Activated CD4-positive, alpha-beta T cell treated with anti-CD3 and anti-CD28 coated beads, Interleukin-2, amount 50 U/mL, for 4 hours (primary cell): ENCODE measurements at regions not wholly inside any gene's neighbourhood (a gene's known extent, or its start where the extent isn't known, plus 50 kb on each side); places are given as distances from the start of the nearest gene placed in this dataset.
"Not testable (repeated sequence)": the region's sequence is repeated elsewhere in the genome, so short reads cannot be mapped to it uniquely, and the experiment has no call there.

Experiments used
- DNase-seq, 2 experiments: peaks; one replicate each; pipeline ENCODE4 v3.0.0-alpha.2; 2020

DNA sequence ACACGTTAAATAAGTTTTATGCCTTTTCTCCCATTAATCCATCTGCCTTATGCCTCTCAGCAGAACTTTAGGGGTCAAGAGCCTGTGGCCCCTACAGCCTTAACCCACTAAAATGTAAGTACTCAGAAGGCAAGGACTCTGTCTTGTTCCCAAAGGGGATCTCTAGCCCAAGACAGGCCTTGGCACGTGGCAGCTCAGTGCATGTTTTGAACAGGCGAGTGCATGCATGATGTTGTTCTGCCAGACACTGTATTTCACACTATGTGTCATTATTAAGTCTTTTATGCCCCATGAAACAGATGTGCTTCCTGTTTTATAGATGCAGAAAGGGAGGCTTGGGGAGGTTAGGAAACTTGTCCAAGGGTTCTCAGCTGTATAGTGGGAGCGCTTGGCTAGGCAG, 102.8 kb downstream of the ETS2 start:
- no peak for DNase-seq

DNA sequence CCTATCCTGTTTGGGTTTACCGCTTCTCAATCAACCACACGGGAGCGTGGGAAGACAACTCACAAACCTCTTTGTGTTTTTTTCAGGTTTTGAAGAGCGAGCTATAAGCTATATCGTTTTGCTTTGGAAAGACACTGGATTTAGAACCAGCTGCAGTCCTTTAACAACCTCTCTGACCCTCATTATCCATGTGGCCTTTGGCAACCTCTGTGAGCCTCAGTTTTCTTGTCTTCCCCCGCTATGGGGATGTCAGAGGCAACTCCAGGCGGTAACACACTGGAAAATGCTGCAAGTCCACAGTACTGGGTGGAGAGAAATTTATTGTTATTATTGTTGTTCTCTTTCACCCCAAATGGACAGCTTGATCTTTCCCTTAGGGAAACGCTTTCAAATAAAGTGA, 100.0 kb downstream of the ETS2 start:
- no peak for DNase-seq

DNA sequence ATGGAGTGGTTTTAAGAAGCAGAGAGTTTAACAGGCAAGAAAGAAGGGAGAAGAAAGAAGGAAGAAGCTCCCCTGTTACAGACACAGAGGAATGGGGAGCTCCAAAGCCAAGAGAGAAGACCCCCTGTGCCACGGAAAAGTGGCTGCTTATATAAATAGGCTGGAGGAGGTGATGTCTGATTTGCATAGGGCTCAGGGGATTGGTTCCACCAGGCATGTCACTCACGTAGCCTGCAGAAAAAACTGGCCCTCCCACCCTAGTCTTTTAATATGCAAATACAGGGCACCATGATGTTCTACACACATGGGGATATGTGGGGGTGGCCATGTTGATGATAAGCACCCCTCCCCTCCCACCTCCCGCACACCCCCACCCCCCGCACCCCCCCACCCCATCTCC, 99.6 kb downstream of the ETS2 start:
- no peak for DNase-seq

DNA sequence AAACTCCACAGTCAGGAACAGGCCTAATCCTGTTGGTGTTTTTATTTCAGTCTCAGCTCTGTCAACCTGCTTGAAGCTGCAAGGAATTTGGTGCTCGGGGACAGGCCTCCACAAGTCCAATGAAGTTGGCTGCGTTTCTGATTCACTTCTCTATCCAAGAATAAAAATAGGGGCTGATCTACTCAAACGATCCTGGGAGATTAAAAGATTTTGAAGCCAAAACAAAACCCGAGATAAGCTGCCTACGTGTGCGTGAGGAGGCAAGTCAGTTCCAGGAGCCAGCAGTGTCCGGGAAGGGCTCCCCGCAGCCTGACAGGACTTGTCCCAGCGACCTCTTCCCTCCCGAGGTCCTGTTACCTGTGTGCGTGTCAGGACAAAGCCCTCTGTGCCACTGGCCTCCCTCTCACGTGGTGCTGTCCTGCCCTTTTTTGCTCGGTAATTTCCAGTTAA, 98.0 kb downstream of the ETS2 start:
- DNase-seq: no peak

DNA sequence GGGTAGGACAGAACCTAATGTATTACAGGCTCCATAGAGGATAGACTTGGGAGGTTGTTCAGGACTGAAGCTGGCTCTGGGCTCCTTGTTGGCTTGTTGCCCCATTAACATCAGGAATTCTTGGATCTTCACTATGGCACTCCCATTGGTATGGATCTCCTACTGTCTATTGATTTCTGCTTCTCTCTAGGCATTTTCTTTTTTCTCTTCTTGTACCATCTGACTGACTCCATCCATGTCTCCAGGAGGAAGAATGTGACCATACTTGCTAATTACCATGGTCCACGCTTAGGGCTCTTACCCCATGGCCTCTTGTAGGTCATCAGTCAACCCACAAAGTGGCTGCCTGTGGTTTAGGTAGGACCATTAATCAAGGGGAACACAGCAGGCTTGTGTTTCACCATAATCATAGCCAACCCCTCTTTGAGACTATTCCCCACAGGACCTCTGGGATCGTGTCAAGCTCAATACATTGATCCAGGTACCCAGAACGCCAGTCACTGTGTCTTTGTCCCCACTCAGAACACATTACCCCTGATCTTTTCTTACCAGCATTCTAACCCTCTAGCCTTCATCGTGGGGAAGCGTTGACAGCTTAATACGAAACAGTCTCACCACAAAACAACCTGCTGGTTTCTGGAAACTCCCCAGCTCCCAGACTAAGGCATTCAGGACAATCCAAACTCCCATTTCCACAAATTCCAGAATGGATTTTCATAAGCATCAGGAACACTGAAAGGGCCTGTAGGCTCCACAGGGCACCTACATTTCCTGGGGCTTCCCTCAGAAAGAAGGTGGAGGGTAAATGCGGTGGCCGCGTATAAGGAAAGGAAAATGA, 97.1 kb downstream of the ETS2 start:
- DNase-seq: no peak

DNA sequence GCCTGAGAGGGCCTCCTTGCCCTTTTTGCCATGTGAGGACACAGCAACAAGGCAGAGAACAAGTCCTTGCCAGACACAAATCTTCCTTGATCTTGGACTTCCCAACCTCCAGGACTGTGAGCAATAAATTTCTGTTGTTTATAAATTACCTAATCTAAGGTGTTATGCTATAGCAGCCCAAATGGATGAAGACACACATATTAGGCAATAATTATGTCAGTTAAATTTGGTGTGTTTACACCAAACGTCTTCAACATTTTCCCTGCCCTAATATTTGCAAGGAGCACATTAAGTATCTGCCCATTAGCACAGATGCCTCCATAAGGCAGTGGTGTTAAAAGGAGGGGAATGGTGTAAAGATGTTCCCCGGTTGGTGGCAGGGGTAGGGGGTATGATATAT, 94.8 kb downstream of the ETS2 start:
- DNase-seq: no peak

DNA sequence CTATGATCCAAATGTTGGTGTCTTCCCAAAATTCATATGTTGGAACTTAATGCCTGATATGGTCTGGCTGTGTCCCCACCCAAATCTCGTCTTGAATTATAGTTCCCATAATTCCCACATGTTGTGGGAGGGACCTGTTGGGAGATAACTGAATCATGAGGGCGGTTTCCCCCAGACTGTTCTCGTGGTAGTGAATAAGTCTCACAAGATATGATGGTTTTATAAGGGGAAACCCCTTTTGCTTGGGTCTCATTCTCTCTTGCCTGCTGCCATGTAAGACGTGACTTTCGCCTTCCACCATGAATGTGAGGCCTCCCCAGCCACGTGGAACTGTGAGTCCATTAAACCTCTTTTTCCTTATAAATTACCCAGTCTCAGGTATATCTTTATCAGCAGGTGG, 94.3 kb downstream of the ETS2 start:
- not testable (repeated sequence) for DNase-seq

DNA sequence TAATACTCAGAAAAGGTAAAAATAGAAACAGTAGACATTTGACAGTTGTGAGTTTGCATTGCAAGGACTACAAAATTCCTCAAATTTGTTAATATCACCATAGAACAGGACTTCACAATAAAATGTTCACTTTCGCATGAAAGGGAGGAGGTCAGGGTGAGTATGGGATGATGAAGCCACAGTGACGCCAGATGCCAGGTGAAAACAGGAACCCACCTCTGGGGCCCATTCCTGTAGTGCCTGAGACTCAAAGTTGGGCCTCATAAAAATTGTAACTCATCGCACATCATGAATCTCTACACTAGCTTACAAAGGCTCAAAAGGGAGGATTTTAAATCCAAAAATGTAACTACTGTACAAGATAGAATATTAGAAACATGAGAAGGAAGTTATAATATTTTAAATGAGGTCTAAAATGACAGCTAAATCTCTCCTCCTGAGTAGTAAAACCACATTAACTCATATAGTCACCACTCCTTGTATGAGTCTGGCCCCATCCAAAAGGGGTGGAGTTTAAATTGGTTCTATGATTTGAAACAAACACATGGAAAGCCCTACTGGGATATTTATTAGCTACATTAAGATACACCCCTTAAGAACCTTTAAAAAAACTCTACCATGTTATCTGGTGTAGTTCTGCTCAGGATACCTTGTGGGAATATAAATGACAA, 93.7 kb downstream of the ETS2 start:
- DNase-seq: no peak

DNA sequence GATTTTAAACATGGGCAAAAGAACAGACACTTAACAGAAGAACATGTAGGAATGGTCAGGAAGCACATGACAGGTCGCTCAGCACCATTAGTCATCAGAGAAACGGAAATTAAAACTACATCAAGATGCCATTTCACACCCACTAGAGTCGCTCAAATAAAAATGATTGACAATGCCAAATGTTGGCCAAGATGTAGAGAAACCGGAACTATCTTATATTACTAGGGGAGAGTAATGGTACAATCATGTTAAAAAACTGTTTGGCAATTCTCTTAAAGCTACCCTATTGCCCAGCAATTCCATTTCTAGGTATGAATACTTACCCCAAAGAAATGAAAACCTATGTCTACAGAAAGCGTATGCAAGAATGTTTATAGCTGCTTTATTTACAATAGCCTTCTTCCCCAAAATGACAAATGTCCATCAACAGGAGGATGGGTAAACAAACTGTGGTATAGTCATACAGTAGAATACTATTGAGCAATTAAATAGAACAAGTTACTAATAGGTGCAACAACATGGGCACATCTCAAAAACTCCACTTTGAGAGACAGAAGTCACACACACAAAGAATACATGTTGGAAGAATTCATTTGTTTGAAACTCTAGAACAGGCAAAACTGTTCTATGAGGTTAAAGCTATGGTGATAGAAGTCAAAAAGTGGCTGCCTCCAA, 92.8 kb downstream of the ETS2 start:
- no peak for DNase-seq

DNA sequence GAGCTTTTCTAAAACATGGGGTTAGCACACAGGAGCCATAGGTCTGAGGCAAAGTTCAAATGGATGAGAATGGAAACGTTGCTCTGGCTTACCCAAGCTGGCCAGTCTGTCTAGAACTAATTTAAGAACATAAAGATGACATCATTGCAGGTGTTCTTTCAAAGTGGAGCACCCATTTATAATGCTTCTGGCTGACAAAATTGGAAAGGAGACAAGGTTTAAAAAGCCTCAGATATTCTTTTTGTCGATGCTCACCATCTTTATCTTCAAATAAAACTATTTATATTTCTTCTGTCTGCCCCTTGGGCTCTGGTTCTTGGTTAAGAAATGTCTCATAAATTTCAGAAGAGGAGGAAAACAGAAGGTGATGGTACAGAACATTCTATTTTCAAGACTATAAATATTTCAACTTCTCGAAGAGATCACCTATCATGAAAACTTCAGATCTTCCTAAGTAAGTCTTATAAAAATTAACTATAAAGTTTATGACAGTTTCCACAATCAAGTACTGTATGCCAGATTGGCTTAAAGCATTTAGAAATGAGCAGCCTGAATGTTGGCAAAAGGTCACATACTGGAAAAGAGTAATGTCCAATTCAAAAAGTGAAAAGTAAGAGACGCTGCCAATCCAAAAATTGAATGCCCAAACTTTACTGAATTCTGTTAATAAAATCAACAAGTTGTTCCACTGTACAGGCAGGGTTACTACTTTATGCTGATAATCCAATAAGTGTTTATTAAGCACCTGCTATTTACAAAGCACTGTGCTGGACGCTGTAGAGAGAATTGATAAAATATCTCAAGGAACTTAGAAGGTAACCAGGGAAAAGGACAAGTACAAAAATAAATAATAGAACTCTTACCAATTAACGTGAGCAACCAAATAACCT, 92.0 kb downstream of the ETS2 start:
- DNase-seq: no peak

DNA sequence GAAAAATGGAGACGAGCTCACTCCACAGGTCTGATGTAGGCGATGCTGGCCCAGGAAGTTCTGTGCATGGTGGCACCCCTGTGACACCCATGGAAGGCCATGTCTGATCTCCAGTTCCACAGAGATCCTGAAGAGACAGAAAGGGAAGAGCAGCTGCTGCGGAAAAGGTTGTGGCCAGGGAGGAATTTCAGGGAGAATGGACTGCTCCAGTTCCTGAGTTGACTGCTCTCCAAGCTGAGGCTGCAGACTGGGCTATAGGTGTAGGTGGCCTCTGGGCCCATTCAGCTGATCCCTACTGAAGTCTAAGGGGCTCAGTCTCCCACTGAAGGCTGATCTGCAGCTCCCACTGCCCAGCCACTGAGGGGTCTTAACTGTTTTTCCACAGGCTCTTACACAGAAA, 89.2 kb downstream of the ETS2 start:
- no peak for DNase-seq

DNA sequence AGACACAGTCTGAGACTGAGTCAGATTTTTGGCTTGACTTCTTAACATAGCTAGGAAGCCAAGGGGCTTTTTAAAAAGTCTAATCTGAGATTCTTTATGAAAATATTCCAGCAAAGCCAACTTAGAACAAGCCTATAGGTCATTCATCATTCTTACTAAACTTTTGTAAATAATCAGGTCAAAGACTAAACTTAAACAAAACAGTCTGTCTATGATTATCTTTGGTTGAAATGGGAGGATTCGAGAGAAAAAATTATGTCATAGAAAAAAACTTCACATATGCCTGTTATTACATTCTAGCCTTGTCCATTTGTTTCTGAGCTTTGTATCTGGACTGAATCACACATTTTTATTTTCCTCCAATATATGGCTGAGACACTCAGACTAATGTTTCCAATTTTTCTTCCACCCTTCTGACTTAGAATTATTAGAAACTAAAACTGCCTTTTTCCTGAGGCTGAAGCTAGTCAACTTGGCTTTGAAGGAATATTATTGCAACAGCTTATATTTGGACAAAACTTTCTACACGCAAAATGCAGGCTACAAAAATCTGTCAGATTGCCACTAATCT, 83.3 kb downstream of the ETS2 start:
- no peak for DNase-seq

DNA sequence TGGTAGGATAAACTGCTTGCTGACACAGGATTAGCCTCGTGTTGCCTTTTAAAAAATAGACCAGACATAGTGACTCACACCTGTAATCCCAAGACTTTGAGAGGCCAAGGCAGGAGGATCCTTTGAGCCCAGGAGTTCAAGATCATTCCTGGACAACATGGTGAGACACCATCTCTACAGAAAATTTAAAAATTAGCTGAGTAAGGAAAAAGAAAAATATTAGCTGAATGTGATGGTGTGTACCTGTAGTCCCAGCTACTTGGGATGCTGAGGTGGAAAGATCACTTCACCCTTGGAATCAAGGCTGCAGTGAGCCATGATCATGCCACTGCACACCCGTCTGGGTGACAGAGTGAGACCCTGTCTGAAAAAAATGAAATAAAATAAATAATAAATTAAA, 82.0 kb downstream of the ETS2 start:
- DNase-seq: no peak

DNA sequence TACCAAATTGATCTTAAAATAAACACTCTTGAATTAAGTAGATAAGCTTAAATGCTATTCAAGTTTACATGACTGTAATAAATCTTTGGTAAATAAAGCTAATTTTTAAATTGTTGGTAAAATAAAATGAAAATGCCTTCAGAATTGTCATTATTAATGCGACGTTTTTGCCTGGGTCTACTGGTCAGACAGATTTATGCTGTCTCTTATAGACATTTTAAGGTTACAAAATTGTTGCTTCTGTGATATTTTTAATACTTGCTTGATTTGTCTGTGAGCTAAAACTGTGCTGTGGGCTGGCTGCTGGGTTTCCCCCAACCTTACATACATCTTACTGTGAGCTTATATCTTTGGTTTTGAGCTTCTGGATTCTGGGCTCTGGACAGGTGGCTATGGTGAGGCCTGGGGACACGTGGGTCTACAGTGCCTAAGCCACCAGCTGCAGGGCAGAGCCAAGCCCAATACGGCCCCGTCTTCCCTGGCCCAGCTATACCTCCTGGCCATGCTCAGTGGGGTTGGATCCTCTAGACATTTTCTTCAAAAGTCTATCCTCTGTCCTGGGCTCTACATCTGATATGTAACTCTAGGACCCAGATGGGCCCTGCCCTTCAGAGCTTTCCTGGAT, 81.4 kb downstream of the ETS2 start:
- DNase-seq: no peak

DNA sequence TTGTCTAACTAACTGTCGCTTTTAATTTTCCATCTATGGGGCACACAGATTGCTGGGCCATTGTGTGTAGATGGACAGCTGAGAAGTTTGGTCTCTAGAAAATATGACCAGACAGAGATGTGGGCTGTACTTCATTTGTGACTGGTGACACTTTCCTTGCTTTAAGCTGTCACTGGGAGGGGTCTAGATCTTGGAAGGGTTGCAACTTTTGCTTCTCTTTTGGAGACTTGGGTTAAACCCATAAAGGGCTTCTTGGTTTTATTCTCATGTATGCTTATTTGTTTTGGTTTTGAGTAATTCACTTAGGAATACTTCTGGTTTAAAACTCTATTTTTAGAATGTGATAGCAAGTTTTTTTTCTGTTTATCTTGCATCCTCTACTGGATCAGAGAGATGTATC, 80.2 kb downstream of the ETS2 start:
- DNase-seq: no peak

DNA sequence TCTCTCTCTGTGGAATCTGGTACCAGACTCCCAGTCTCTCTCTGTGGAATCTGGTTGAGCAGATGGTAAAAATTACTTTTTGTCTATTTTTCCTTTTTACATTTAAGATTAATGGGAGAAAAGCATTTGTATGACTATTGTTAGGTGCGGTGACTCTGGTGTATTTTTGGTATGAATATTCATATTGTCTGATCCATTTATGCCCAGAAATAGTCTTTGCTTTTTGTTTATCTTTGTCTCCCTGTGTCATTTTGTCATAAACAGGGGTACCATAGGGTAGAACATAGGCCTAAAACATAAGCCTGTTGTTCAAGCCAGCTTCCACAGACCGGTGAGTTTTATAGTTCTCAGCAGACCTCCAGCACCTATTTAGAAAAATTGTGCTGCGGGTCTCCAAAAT, 78.7 kb downstream of the ETS2 start:
- no peak for DNase-seq

DNA sequence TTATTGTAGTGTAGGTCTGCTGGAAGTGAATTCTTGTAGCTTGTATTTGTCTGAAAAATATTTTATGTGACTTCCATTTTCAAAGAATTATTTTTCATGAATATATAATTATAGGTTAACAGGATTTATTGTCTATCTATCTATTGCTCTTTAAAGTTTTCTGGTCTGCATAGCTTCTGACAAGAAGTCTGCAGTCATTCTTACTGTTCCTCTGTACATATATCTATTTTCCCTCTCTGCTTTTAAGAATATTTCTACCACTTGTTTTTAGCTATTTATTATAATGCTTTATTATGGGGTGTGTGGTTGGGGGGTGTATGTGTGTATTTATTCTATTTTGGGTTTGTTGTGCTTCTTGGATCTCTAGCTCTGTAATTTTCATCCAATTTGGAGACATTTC, 77.4 kb downstream of the ETS2 start:
- DNase-seq: no peak

DNA sequence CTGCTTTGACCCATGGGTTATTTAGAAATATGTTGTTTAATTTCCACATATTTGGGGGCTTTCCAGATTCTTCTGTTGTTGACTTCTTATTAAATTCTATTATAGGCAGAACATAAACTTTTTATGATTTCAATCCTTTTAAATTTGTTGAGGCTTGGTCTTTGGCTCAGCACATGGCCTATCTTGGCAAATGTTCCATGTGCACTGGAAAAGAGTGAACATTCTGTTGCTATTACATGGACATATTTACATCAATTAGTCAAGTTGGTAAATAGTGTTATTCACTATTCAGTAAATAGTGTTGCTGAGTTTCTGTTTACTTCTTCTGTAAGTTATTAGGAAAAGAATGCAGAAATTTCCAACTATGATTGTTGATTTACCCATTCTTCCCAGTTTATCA, 75.4 kb downstream of the ETS2 start:
- no peak for DNase-seq

DNA sequence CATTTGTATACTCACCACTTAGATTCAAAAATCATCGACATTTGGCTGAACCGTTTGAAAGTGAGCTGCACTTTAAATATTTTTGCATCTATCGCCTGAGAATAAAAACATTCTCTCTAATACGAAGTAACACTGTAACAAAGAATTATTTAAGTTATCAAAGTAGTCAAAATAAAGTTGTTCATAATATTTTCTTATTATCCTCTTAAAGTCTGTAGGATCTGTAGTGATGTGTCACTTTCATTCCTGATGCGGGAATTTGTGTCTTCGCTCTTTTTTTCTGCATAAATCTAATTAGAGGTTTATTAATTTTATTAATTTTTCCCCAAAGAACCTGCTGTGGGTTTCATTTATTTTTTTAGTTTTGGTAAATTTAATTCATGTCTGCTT, 74.8 kb downstream of the ETS2 start:
- DNase-seq: no peak

DNA sequence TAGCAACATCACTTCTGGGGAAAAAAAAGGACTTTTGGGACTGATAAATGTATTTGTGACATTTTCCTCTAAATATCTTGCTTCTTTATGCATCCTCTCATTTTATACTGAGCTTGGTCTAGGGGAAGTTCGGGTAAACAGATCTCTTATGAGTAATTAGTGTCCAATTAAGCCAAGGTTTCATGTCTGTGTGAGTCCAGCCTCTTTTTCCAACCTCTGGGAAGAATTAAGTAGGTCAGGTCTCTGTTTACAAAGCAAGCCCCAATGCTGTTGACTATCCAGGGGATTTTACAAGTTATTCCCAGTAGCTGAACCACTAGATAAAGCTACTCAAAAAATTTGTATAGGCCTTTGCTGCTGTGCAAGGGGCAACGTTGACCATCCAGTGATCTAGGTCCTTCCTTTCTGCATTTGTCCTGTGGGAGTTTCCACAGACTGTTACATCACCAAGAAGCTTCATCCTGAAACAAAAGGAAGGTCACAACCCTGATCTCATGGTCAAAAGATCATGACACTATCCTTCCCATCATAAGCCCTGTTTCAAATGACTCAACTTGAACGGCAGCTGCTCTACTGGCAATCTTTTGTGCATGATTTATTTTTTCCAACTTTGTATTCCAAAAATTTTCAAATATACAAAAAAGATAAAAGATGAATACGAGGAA, 74.3 kb downstream of the ETS2 start:
- no peak for DNase-seq

DNA sequence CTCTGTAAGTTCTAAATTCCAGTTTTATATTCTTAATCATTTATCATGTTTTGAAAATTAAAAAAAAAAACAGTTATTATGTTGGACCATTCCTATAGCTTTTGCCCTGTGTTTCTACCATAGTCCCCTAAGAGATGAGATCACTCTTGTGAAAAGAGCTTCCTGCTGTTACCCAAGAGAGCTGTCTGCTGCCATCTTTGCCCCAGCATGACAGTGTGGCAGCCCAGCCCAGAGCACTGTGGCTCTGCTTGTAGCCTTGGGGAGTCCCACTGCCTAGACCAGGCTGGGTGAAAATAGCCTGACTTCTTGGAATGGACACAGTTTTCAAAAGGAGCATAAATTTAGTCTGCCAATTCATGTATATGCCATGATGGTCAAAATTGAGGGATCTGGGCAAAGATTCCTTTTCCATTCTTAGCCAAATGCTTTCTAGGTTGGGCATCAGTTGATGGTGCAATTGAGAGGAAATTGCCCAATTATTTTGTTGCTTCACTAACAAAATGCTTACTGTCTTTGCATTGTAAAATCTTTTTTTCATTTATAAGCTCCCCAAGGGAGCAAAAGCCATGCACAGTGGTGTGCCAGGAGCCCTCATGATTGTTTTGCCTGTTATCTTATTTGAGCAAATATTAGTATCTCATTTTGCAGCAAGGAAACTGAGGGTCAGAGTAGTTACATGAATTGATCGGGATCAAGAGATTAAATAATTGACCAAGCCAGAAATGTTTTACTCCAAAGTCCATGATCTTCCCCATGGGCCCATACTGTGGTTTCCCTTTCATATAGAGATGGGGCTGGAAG, 72.8 kb downstream of the ETS2 start:
- no peak for DNase-seq
